ENCODE measurements at regions not wholly inside any gene's neighbourhood (a gene's known extent, or its start where the extent isn't known, plus 50 kb on each side); places are given as distances from the start of the nearest gene placed in this dataset.

DNA sequence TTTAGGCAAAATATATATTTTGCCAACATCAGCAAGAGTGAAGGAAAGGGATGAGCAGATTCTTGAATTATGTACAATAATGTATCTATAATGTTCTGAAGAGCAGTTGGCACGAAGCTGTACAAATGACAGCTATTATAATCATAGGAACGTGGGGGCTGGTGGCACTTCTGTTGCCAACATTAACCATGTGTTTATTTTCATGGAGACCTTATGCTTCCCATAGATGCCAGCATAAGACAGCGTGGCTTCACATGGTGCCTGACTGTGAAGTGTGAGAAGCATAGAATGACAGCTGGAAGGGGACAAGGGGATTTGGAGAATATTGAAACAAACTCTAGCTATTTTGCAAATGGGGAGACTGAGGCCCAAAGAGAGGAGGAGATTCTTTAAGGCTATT lies 52.6 kb upstream of the ATP10B start:
- DNase-seq (ENCODE audit: low spot score) = no peak
- TF ChIP-seq, protein P1, sequence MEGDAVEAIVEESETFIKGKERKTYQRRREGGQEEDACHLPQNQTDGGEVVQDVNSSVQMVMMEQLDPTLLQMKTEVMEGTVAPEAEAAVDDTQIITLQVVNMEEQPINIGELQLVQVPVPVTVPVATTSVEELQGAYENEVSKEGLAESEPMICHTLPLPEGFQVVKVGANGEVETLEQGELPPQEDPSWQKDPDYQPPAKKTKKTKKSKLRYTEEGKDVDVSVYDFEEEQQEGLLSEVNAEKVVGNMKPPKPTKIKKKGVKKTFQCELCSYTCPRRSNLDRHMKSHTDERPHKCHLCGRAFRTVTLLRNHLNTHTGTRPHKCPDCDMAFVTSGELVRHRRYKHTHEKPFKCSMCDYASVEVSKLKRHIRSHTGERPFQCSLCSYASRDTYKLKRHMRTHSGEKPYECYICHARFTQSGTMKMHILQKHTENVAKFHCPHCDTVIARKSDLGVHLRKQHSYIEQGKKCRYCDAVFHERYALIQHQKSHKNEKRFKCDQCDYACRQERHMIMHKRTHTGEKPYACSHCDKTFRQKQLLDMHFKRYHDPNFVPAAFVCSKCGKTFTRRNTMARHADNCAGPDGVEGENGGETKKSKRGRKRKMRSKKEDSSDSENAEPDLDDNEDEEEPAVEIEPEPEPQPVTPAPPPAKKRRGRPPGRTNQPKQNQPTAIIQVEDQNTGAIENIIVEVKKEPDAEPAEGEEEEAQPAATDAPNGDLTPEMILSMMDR (IDR thresholded peaks at IDR 0.05; ENCODE audit: extremely low read depth, insufficient read depth, missing control alignments) = no peak
- in situ Hi-C loops (cut with MboI; ENCODE audit: low pct_unique_long_range_greater_than_20kb, low sequenced_read_pairs, unreplicated experiment) = no loop called here

DNA sequence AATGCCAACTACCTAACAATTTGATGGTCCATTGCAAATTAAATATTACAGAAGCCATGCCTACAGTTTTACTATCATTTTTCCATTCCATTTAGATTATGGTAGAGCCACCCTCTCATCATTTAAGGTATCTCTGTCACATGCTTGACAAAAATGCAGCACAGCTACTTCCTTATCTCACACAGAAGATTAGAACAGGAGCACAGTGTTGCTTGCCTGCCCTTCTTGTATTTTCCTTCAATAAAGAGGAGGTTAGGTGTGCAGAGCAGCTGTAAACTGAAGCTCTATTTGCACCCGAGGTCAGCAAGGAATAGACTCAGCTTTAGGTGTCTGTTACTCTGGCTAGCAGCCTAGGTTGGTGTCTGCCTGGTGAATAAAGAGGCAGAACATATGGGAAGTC lies 51.5 kb upstream of the ATP10B start:
- TF ChIP-seq, protein P1 (IDR thresholded peaks at IDR 0.05; ENCODE audit: extremely low read depth, insufficient read depth, missing control alignments) = no peak
- DNase-seq (ENCODE audit: low spot score) = no peak
- in situ Hi-C loops (cut with MboI; ENCODE audit: low pct_unique_long_range_greater_than_20kb, low sequenced_read_pairs, unreplicated experiment) = no loop called here

DNA sequence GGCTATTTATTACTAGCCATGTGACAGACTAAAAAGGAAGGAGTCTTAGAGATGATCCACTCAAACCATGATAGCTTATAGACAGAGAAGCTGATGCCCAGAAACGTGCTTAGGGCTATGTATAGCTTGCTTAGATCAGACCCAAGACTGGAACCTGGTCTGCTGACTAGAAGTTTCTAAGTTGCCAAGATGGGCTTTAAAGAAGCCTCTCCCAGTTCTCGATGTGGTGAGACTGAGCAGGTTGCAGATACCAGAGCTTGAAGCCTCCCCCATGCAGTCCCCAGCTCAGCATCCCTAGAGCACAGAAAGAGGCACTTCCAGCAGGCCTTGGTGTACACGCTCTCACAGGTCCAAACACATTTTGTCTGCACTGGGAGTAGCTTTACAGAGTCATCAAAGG lies 51.1 kb upstream of the ATP10B start:
- TF ChIP-seq, protein P1 (IDR thresholded peaks at IDR 0.05; ENCODE audit: extremely low read depth, insufficient read depth, missing control alignments) = no peak
- in situ Hi-C loops (cut with MboI; ENCODE audit: low pct_unique_long_range_greater_than_20kb, low sequenced_read_pairs, unreplicated experiment) = no loop called here
- no peak for DNase-seq (ENCODE audit: low spot score)

Data from GM13977 (cell line).